B cell (primary cell): ENCODE measurements at regions not wholly inside any gene's neighbourhood (a gene's known extent, or its start where the extent isn't known, plus 50 kb on each side); places are given as distances from the start of the nearest gene placed in this dataset.
A peak's percentile ranks its signal among the peaks of the same experiment; 100 is the strongest.

Experiments
- ATAC-seq: fragments of 200-7000 bp; cut with Tn5 transposase; one replicate; pipeline ENCODE4 v1.10.0; 2021; ENCODE audit warnings: low read depth, mild to moderate bottlenecking, moderate number of reproducible peaks, moderate library complexity
- CTCF ChIA-PET: fragments of 350-600 bp; sonication (Branson Sonifier 250); formaldehyde crosslinking; loops from one replicate; lab custom pipeline; 2021; ENCODE audit warnings: antibody characterized with exemption, inconsistent platforms; lab: Charles Lee
- POLR2A ChIA-PET: fragments of 350-600 bp; sonication (Branson Sonifier 250); formaldehyde crosslinking; loops from one replicate; lab custom pipeline; 2021; ENCODE audit warnings: antibody characterized with exemption; lab: Charles Lee
- DNase-seq: peaks from one replicate; pipeline ENCODE4 v3.0.0; 2013
- H2AFZ ChIP-seq: 2 replicates; pipeline ENCODE4 v1.6.1; 2012; ENCODE audit warnings: mild to moderate bottlenecking, low read depth, low read length; ENCODE audit not compliant: insufficient read depth, poor library complexity, severe bottlenecking
- H3K27ac ChIP-seq, 2 donors: 1 replicate in 1 of 2; 2 replicates in 1 of 2; pipeline ENCODE4 v1.5.1; 2012 to 2013; ENCODE audit warnings: low read length in 2 of 2, mild to moderate bottlenecking in 2 of 2, moderate library complexity in 1 of 2
- H3K27me3 ChIP-seq, 4 experiments: fragments of 200-600 bp in 1 of 4; sonication (generic) in 1 of 4; replicated peaks in 1 of 4; 1 replicate in 2 of 4; 2 replicates in 2 of 4; pipeline versions ENCODE4 v1.6.1 to v1.7.0; 2013 to 2016; ENCODE audit warnings: low read length in 3 of 4, mild to moderate bottlenecking in 2 of 4, mixed read lengths in 1 of 4, moderate library complexity in 1 of 4; ENCODE audit not compliant: insufficient read depth in 4 of 4, control insufficient read depth in 3 of 4; ENCODE audit errors: control extremely low read depth in 1 of 4
- H3K36me3 ChIP-seq, 2 experiments: replicated peaks in 1 of 2; 1 replicate in 1 of 2; 2 replicates in 1 of 2; pipeline versions ENCODE4 v1.6.1 to v1.7.1; 2013; ENCODE audit warnings: low read length in 1 of 2; ENCODE audit not compliant: insufficient read depth in 2 of 2, control insufficient read depth in 1 of 2; ENCODE audit errors: control extremely low read depth in 1 of 2, extremely low read depth in 1 of 2
- H3K4me1 ChIP-seq, 2 donors: fragments of 200-600 bp in 1 of 2; sonication (generic) in 1 of 2; 1 replicate in 1 of 2; 2 replicates in 1 of 2; pipeline versions ENCODE4 v1.5.1 to v1.6.1; 2013 to 2017; ENCODE audit warnings: low read length in 2 of 2; ENCODE audit not compliant: control insufficient read depth in 2 of 2, insufficient read depth in 2 of 2
- H3K4me2 ChIP-seq: replicated peaks from 2 replicates; pipeline ENCODE3; 2012; ENCODE audit warnings: mild to moderate bottlenecking, low read depth, low read length; ENCODE audit not compliant: poor library complexity, severe bottlenecking
- H3K4me3 ChIP-seq, 5 experiments: fragments of 200-600 bp in 1 of 5; sonication (generic) in 1 of 5; 1 replicate in 3 of 5; 2 replicates in 2 of 5; pipeline versions ENCODE4 v1.5.1 to v1.7.0; 2011 to 2016; ENCODE audit warnings: low read length in 4 of 5, mild to moderate bottlenecking in 4 of 5, low read depth in 2 of 5, control low read depth in 1 of 5, moderate library complexity in 1 of 5; ENCODE audit not compliant: insufficient read depth in 1 of 5; ENCODE audit errors: control extremely low read depth in 1 of 5, extremely low read depth in 1 of 5
- H3K79me2 ChIP-seq: fragments of 200-600 bp; sonication (generic); one replicate; pipeline ENCODE4 v1.6.0; 2016; ENCODE audit warnings: low read length; ENCODE audit not compliant: control insufficient read depth, insufficient read depth
- H3K9ac ChIP-seq: fragments of 200-600 bp; sonication (generic); 2 replicates; pipeline ENCODE4 v1.6.1; 2017; ENCODE audit warnings: mild to moderate bottlenecking, low read length, moderate library complexity
- H3K9me3 ChIP-seq, 3 donors: one replicate each; pipeline versions ENCODE4 v1.6.1 to v1.7.1; 2013; ENCODE audit warnings: low read length in 2 of 3; ENCODE audit not compliant: control insufficient read depth in 2 of 3, insufficient read depth in 1 of 3; ENCODE audit errors: control extremely low read depth in 1 of 3
- H4K20me1 ChIP-seq: 2 replicates; pipeline ENCODE4 v1.6.0; 2012; ENCODE audit warnings: mild to moderate bottlenecking, low read length; ENCODE audit not compliant: insufficient read depth, control insufficient read depth, poor library complexity, severe bottlenecking
- H3K27ac Mint-ChIP-seq: one replicate; pipeline ENCODE4 v1.8.0; 2021; ENCODE audit warnings: mixed read lengths
- H3K27me3 Mint-ChIP-seq: one replicate; pipeline ENCODE4 v1.8.0; 2021; ENCODE audit warnings: mixed read lengths
- H3K4me1 Mint-ChIP-seq: one replicate; pipeline ENCODE4 v1.8.0; 2021; ENCODE audit warnings: mixed read lengths
- H3K4me3 Mint-ChIP-seq: one replicate; pipeline ENCODE4 v1.8.0; 2021; ENCODE audit warnings: mixed read lengths
- H3K9me3 Mint-ChIP-seq: one replicate; pipeline ENCODE4 v1.8.0; 2022; ENCODE audit warnings: mixed read lengths; ENCODE audit not compliant: insufficient read depth
- CTCF ChIP-seq: fragments of 200-600 bp; IDR thresholded peaks from one replicate; pipeline ENCODE4 v1.8.0; 2022; ENCODE audit warnings: antibody characterized with exemption, mild to moderate bottlenecking
- EZH2 ChIP-seq: IDR thresholded peaks from 2 replicates; pipeline ENCODE4 v1.6.1; 2012; ENCODE audit warnings: borderline replicate concordance, low read depth, mild to moderate bottlenecking, moderate library complexity, low read length; ENCODE audit not compliant: insufficient read depth, poor library complexity, severe bottlenecking
- WGBS: methylation state at CpG from one replicate; pipeline ENCODE4 v1.1.5; 2013; ENCODE audit warnings: missing lambda C conversion rate; ENCODE audit not compliant: insufficient coverage; 5-methylcytosine and 5-hydroxymethylcytosine counted together
- intact Hi-C: fragments of 100-400 bp; cut with micrococcal nuclease; formaldehyde crosslinking; loops from one replicate; pipeline ENCODE4 v1.10.0; 2022

GRCh38 chr16:16973707-16974591, 496.8 kb downstream of the XYLT1 start:
- TF ChIP-seq EZH2 (no peak), CTCF (no peak)
- CTCF ChIA-PET: no interaction called here
- no CpG with 5 or more reads among the region's 10 CpGs for WGBS

GRCh38 chr16:16982614-16983013, 488.1 kb downstream of the XYLT1 start:
- H3K9me3 Mint-ChIP-seq: no peaks in the 10 kb centered on the region
- H3K27me3 Mint-ChIP-seq: peaks cover 5% of the 10 kb centered on the region
- H3K4me1 Mint-ChIP-seq: no peaks in the 10 kb centered on the region
- no peak overlapping the region for H3K27ac ChIP-seq
- H3K4me3 ChIP-seq: no peak overlapping the region
- POLR2A ChIA-PET: no interaction called here
- 85% methylated on average over 3 of the region's 4 CpGs for WGBS
- H3K4me2 ChIP-seq: no peak overlapping the region
- ATAC-seq (peak; percentile 51), DNase-seq (peak; percentile 12)
- no peak overlapping the region for H2AFZ ChIP-seq
- intact Hi-C loops: no loop called here
- H3K9ac ChIP-seq: no peak overlapping the region
- no peaks in the 10 kb centered on the region for H3K9me3 ChIP-seq
- no peaks in the 10 kb centered on the region for H3K79me2 ChIP-seq
- H3K27me3 ChIP-seq: no peaks in the 10 kb centered on the region
- no peaks in the 10 kb centered on the region for H3K36me3 ChIP-seq
- no peak overlapping the region for H3K4me3 Mint-ChIP-seq
- no peak overlapping the region for H3K27ac Mint-ChIP-seq
- H4K20me1 ChIP-seq: no peaks in the 10 kb centered on the region
- H3K4me1 ChIP-seq: no peaks in the 10 kb centered on the region
- no peak for TF ChIP-seq EZH2
- no peak for TF ChIP-seq CTCF
- CTCF ChIA-PET: no interaction called here

More at GRCh38 chr16:16973707-16974591, 496.8 kb downstream of the XYLT1 start:
- H3K27ac Mint-ChIP-seq: no peak overlapping the region
- Histone ChIP-seq H3K4me1 (no peaks in the 10 kb centered on the region), H3K9me3 (peaks cover 0 to 2% (median 0%) of the 10 kb centered on the region in 3 donors), H3K4me3 (no peak overlapping the region), H2AFZ (no peak overlapping the region), H3K4me2 (no peak overlapping the region), H4K20me1 (no peaks in the 10 kb centered on the region), H3K79me2 (no peaks in the 10 kb centered on the region), H3K27me3 (no peaks in the 10 kb centered on the region), H3K9ac (no peak overlapping the region), H3K27ac (no peak overlapping the region), H3K36me3 (no peaks in the 10 kb centered on the region)
- intact Hi-C loops: no loop called here
- H3K4me3 Mint-ChIP-seq: no peak overlapping the region
- no peak for DNase-seq
- POLR2A ChIA-PET: no interaction called here
- peaks cover 2% of the 10 kb centered on the region for H3K9me3 Mint-ChIP-seq
- H3K27me3 Mint-ChIP-seq: peaks cover 9% of the 10 kb centered on the region
- H3K4me1 Mint-ChIP-seq: no peaks in the 10 kb centered on the region
- ATAC-seq: no peak
